Ovary (tissue), 1 donor: ENCODE measurements at regions not wholly inside any gene's neighbourhood (a gene's known extent, or its start where the extent isn't known, plus 50 kb on each side); places are given as distances from the start of the nearest gene placed in this dataset.

Source experiments
- EP300 ChIP-seq: sonication (generic); formaldehyde crosslinking; IDR thresholded peaks from one replicate; pipeline ENCODE4 v1.6.1; 2017; ENCODE audit warnings: antibody characterized with exemption
- POLR2A ChIP-seq: fragments of 450-650 bp; IDR thresholded peaks from one replicate; pipeline ENCODE4 v1.6.1; 2017; ENCODE audit warnings: antibody characterized with exemption, mild to moderate bottlenecking, moderate library complexity

- TF ChIP-seq POLR2A: no peak
- TF ChIP-seq EP300: no peak
Measured at GRCh38 chr3:94210256-94210655, 147.4 kb downstream of the NSUN3 start.
